ENCODE measurements at regions not wholly inside any gene's neighbourhood (a gene's known extent, or its start where the extent isn't known, plus 50 kb on each side); places are given as distances from the start of the nearest gene placed in this dataset.

- H3K4me1 ChIP-seq (ENCODE audit: control insufficient read depth in 1 of 2, insufficient read depth in 2 of 2, low read length in 2 of 2), result no peaks in the 10 kb centered on the region
- no peak for DNase-seq
- no peaks in the 10 kb centered on the region for H3K27me3 ChIP-seq (ENCODE audit: control insufficient read depth in 2 of 2, insufficient read depth in 2 of 2, low read length in 2 of 2)
- Mint-ChIP-seq H3K4me3 (no peak overlapping the region), H3K27me3 (ENCODE audit: low read depth in 3 of 3) (peaks cover 2 to 5% (median 2%) of the 10 kb centered on the region in 3 donors), H3K9me3 (peaks cover 0 to 6% (median 2%) of the 10 kb centered on the region in 7 donors), H3K4me1 (peaks cover 1% of the 10 kb centered on the region), H3K27ac (no peak overlapping the region), H3K36me3 (no peaks in the 10 kb centered on the region)
- no peaks in the 10 kb centered on the region for H3K36me3 ChIP-seq (replicated peaks in 1 of 2; ENCODE audit: control insufficient read depth in 1 of 2, insufficient read depth in 2 of 2, low read length in 2 of 2)
- no peaks in the 10 kb centered on the region for H3K9me3 ChIP-seq (replicated peaks in 1 of 2; ENCODE audit: control insufficient read depth in 1 of 2, insufficient read depth in 1 of 2, low read length in 2 of 2)
- TF ChIP-seq CTCF (IDR thresholded peaks at IDR 0.05), result no peak
- intact Hi-C loops (cut with micrococcal nuclease), result no loop called here
- no peak overlapping the region for H3K4me2 ChIP-seq (replicated peaks; ENCODE audit: extremely low read depth, low read length, poor library complexity, severe bottlenecking)
- no peak overlapping the region for H3K4me3 ChIP-seq (replicated peaks in 1 of 3; ENCODE audit: low read depth in 2 of 3, low read length in 3 of 3)
- H3K27ac ChIP-seq (ENCODE audit: low read depth in 1 of 2, low read length in 2 of 2), result no peak overlapping the region
- no peak overlapping the region for H2AFZ ChIP-seq (ENCODE audit: insufficient read depth, low read depth, low read length, poor library complexity, severe bottlenecking)
- no peaks in the 10 kb centered on the region for H4K20me1 ChIP-seq (ENCODE audit: insufficient read depth, low read length)
- no peak overlapping the region for H3K9ac ChIP-seq (ENCODE audit: insufficient read depth, low read length, poor library complexity, severe bottlenecking)
- 85% methylated on average over 10 of the region's 12 CpGs for WGBS (ENCODE audit: insufficient coverage)
- H3K79me2 ChIP-seq (ENCODE audit: insufficient read depth, low read length), result no peaks in the 10 kb centered on the region
Measured at GRCh38 chr14:101037021-101037817, 133.7 kb upstream of the RTL1 start.

DNA sequence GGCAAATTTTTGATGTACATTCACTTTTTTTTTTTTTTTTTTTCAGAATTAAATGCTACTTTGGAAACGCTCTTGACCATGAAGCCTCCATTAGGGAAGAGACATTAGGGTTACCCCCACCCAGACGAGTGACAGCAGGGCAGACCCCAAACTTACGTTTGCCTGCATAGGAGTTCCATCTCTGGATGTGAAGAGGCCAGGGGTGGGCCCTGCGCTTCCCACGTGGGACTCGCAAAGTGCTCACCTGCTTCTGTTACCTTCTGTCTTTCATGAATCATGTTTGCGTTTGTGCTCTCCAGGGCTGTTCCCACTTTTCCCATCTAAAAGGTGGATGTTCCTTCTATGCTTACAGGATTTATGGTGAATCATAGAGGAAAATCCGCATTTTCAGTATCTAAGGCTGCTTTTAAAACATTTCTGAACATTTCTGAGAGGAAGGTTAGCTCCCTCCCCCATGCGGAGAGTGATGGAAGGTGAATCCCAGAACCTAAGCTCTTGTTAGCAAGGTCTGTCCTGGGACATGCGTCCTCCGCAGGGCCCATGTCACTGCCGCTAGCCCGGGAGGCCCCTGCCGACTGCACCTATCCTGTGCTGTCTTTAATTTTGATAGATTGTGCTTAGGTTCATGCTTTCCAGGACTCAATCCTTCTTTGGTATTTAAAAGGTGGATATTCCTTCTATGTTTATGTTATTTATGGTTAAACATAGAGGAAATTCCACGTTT lies 135.7 kb upstream of the RTL1 start:
- H3K9me3 Mint-ChIP-seq, result peaks cover 0 to 6% (median 0%) of the 10 kb centered on the region in 7 donors
- Histone ChIP-seq H3K4me2 (replicated peaks; ENCODE audit: extremely low read depth, low read length, poor library complexity, severe bottlenecking) (no peak overlapping the region), H4K20me1 (ENCODE audit: insufficient read depth, low read length) (no peaks in the 10 kb centered on the region), H2AFZ (ENCODE audit: insufficient read depth, low read depth, low read length, poor library complexity, severe bottlenecking) (no peak overlapping the region), H3K4me3 (replicated peaks in 1 of 3; ENCODE audit: low read depth in 2 of 3, low read length in 3 of 3) (no peak overlapping the region), H3K9me3 (replicated peaks in 1 of 2; ENCODE audit: control insufficient read depth in 1 of 2, insufficient read depth in 1 of 2, low read length in 2 of 2) (no peaks in the 10 kb centered on the region), H3K36me3 (replicated peaks in 1 of 2; ENCODE audit: control insufficient read depth in 1 of 2, insufficient read depth in 2 of 2, low read length in 2 of 2) (no peaks in the 10 kb centered on the region), H3K27me3 (ENCODE audit: control insufficient read depth in 2 of 2, insufficient read depth in 2 of 2, low read length in 2 of 2) (no peaks in the 10 kb centered on the region), H3K27ac (ENCODE audit: low read depth in 1 of 2, low read length in 2 of 2) (no peak overlapping the region), H3K9ac (ENCODE audit: insufficient read depth, low read length, poor library complexity, severe bottlenecking) (no peak overlapping the region), H3K79me2 (ENCODE audit: insufficient read depth, low read length) (no peaks in the 10 kb centered on the region), H3K4me1 (ENCODE audit: control insufficient read depth in 1 of 2, insufficient read depth in 2 of 2, low read length in 2 of 2) (no peaks in the 10 kb centered on the region)
- H3K36me3 Mint-ChIP-seq, result no peaks in the 10 kb centered on the region
- H3K4me3 Mint-ChIP-seq, result no peak overlapping the region
- DNase-seq, result no peak
- peaks cover 2 to 4% (median 3%) of the 10 kb centered on the region in 3 donors for H3K27me3 Mint-ChIP-seq (ENCODE audit: low read depth in 3 of 3)
- WGBS (ENCODE audit: insufficient coverage), result 98% methylated on average over 11 of the region's 15 CpGs
- peaks cover 1% of the 10 kb centered on the region for H3K4me1 Mint-ChIP-seq
- TF ChIP-seq CTCF (IDR thresholded peaks at IDR 0.05), result no peak
- intact Hi-C loops (cut with micrococcal nuclease), result no loop called here
- no peak overlapping the region for H3K27ac Mint-ChIP-seq

Data from CD14-positive monocyte (primary cell).